ENCODE measurements at regions not wholly inside any gene's neighbourhood (a gene's known extent, or its start where the extent isn't known, plus 50 kb on each side); places are given as distances from the start of the nearest gene placed in this dataset.
A peak's percentile ranks its signal among the peaks of the same experiment; 100 is the strongest.
"Not testable (repeated sequence)": the region's sequence is repeated elsewhere in the genome, so short reads cannot be mapped to it uniquely, and the experiment has no call there.

GRCh38 chr3:59508273-59508672 is 458.4 kb upstream of the CFAP20DC start:
- TF ChIP-seq CTCF (IDR thresholded peaks at IDR 0.05; ENCODE audit: low read depth, low read length), result no peak
- no peak overlapping the region for H3K4me3 ChIP-seq (ENCODE audit: low read depth, low read length)
- in situ Hi-C loops (cut with HindIII; ENCODE audit: low sequenced_read_pairs), result no loop called here
- DNase-seq (ENCODE audit: low read depth, low spot score), result no peak

GRCh38 chr3:59506191-59506590 is 456.4 kb upstream of the CFAP20DC start:
- H3K4me3 ChIP-seq (ENCODE audit: low read depth, low read length), result no peak overlapping the region
- TF ChIP-seq CTCF (IDR thresholded peaks at IDR 0.05; ENCODE audit: low read depth, low read length), result no peak
- in situ Hi-C loops (cut with HindIII; ENCODE audit: low sequenced_read_pairs), result no loop called here
- no peak for DNase-seq (ENCODE audit: low read depth, low spot score)

- H3K4me3 ChIP-seq (ENCODE audit: low read depth, low read length), result no peak overlapping the region
- in situ Hi-C loops (cut with HindIII; ENCODE audit: low sequenced_read_pairs), result no loop called here
- DNase-seq (ENCODE audit: low read depth, low spot score), result no peak
- no peak for TF ChIP-seq CTCF (IDR thresholded peaks at IDR 0.05; ENCODE audit: low read depth, low read length)
Observed at GRCh38 chr3:59503441-59503840, 453.6 kb upstream of the CFAP20DC start.

GRCh38 chr3:59502806-59503205 is 453.0 kb upstream of the CFAP20DC start:
- H3K4me3 ChIP-seq (ENCODE audit: low read depth, low read length), result no peak overlapping the region
- TF ChIP-seq CTCF (IDR thresholded peaks at IDR 0.05; ENCODE audit: low read depth, low read length), result no peak
- DNase-seq (ENCODE audit: low read depth, low spot score), result peak; percentile 84
- in situ Hi-C loops (cut with HindIII; ENCODE audit: low sequenced_read_pairs), result no loop called here

GRCh38 chr3:59499954-59500353 is 450.1 kb upstream of the CFAP20DC start:
- in situ Hi-C loops (cut with HindIII; ENCODE audit: low sequenced_read_pairs), result no loop called here
- TF ChIP-seq CTCF (IDR thresholded peaks at IDR 0.05; ENCODE audit: low read depth, low read length), result no peak
- DNase-seq (ENCODE audit: low read depth, low spot score), result no peak
- no peak overlapping the region for H3K4me3 ChIP-seq (ENCODE audit: low read depth, low read length)

GRCh38 chr3:59499000-59499399 is 449.2 kb upstream of the CFAP20DC start:
- no peak for TF ChIP-seq CTCF (IDR thresholded peaks at IDR 0.05; ENCODE audit: low read depth, low read length)
- in situ Hi-C loops (cut with HindIII; ENCODE audit: low sequenced_read_pairs), result no loop called here
- no peak for DNase-seq (ENCODE audit: low read depth, low spot score)

GRCh38 chr3:59496250-59496649 is 446.4 kb upstream of the CFAP20DC start:
- no peak overlapping the region for H3K4me3 ChIP-seq (ENCODE audit: low read depth, low read length)
- no peak for DNase-seq (ENCODE audit: low read depth, low spot score)
- no peak for TF ChIP-seq CTCF (IDR thresholded peaks at IDR 0.05; ENCODE audit: low read depth, low read length)
- in situ Hi-C loops (cut with HindIII; ENCODE audit: low sequenced_read_pairs), result no loop called here

More at GRCh38 chr3:59499000-59499399, 449.2 kb upstream of the CFAP20DC start:
- H3K4me3 ChIP-seq (ENCODE audit: low read depth, low read length), result no peak overlapping the region

GRCh38 chr3:59494969-59495368 is 445.1 kb upstream of the CFAP20DC start:
- in situ Hi-C loops (cut with HindIII; ENCODE audit: low sequenced_read_pairs); DNase-seq (ENCODE audit: low read depth, low spot score); H3K4me3 ChIP-seq (ENCODE audit: low read depth, low read length): not testable (repeated sequence)
